ENCODE measurements at regions not wholly inside any gene's neighbourhood (a gene's known extent, or its start where the extent isn't known, plus 50 kb on each side); places are given as distances from the start of the nearest gene placed in this dataset.
"Not testable (repeated sequence)": the region's sequence is repeated elsewhere in the genome, so short reads cannot be mapped to it uniquely, and the experiment has no call there.

GRCh38 chr9:74032421-74032820 lies 464.7 kb upstream of the RORB start:
- DNase-seq: no peak
- H3K27ac Mint-ChIP-seq: no peak overlapping the region
- H3K27me3 Mint-ChIP-seq: no peaks in the 10 kb centered on the region
- H3K4me3 Mint-ChIP-seq: no peak overlapping the region
- H3K9me3 ChIP-seq (ENCODE audit: control insufficient read depth, low read length, poor library complexity, severe bottlenecking): no peaks in the 10 kb centered on the region
- H3K4me1 Mint-ChIP-seq: no peaks in the 10 kb centered on the region
- H3K36me3 Mint-ChIP-seq (ENCODE audit: low read depth): no peaks in the 10 kb centered on the region
- no peak for ATAC-seq

GRCh38 chr9:74035786-74036185 lies 461.3 kb upstream of the RORB start:
- H3K27ac Mint-ChIP-seq: no peak overlapping the region
- no peaks in the 10 kb centered on the region for H3K9me3 ChIP-seq (ENCODE audit: control insufficient read depth, low read length, poor library complexity, severe bottlenecking)
- H3K4me1 Mint-ChIP-seq: no peaks in the 10 kb centered on the region
- ATAC-seq (no peak), DNase-seq (no peak)
- H3K4me3 Mint-ChIP-seq: no peak overlapping the region
- no peaks in the 10 kb centered on the region for H3K27me3 Mint-ChIP-seq
- no peaks in the 10 kb centered on the region for H3K36me3 Mint-ChIP-seq (ENCODE audit: low read depth)

GRCh38 chr9:74036549-74037231 lies 460.4 kb upstream of the RORB start:
- no peaks in the 10 kb centered on the region for H3K9me3 ChIP-seq (ENCODE audit: control insufficient read depth, low read length, poor library complexity, severe bottlenecking)
- DNase-seq: no peak

GRCh38 chr9:74037274-74037673 lies 459.9 kb upstream of the RORB start:
- H3K27me3 Mint-ChIP-seq: no peaks in the 10 kb centered on the region
- no peak overlapping the region for H3K27ac Mint-ChIP-seq
- no peak for DNase-seq
- H3K4me3 Mint-ChIP-seq: no peak overlapping the region
- ATAC-seq: no peak
- H3K36me3 Mint-ChIP-seq (ENCODE audit: low read depth): no peaks in the 10 kb centered on the region
- H3K9me3 ChIP-seq (ENCODE audit: control insufficient read depth, low read length, poor library complexity, severe bottlenecking): no peaks in the 10 kb centered on the region
- H3K4me1 Mint-ChIP-seq: no peaks in the 10 kb centered on the region

More at GRCh38 chr9:74036549-74037231, 460.4 kb upstream of the RORB start:
- ATAC-seq: no peak
- Mint-ChIP-seq H3K27ac (no peak overlapping the region), H3K27me3 (no peaks in the 10 kb centered on the region), H3K4me3 (no peak overlapping the region), H3K4me1 (no peaks in the 10 kb centered on the region), H3K36me3 (ENCODE audit: low read depth) (no peaks in the 10 kb centered on the region)

- no peak for DNase-seq
- no peak for ATAC-seq
- no peaks in the 10 kb centered on the region for H3K4me1 Mint-ChIP-seq
- H3K27ac Mint-ChIP-seq: no peak overlapping the region
- no peaks in the 10 kb centered on the region for H3K27me3 Mint-ChIP-seq
- H3K4me3 Mint-ChIP-seq: no peak overlapping the region
- H3K36me3 Mint-ChIP-seq (ENCODE audit: low read depth): no peaks in the 10 kb centered on the region
- H3K9me3 ChIP-seq (ENCODE audit: control insufficient read depth, low read length, poor library complexity, severe bottlenecking): no peaks in the 10 kb centered on the region
Measured at GRCh38 chr9:74041588-74041987, 455.5 kb upstream of the RORB start.

- H3K4me3 Mint-ChIP-seq: no peak overlapping the region
- H3K4me1 Mint-ChIP-seq: no peaks in the 10 kb centered on the region
- no peaks in the 10 kb centered on the region for H3K9me3 ChIP-seq (ENCODE audit: control insufficient read depth, low read length, poor library complexity, severe bottlenecking)
- no peak for DNase-seq
- H3K36me3 Mint-ChIP-seq (ENCODE audit: low read depth): no peaks in the 10 kb centered on the region
- no peak overlapping the region for H3K27ac Mint-ChIP-seq
- no peak for ATAC-seq
- no peaks in the 10 kb centered on the region for H3K27me3 Mint-ChIP-seq
Measured at GRCh38 chr9:74044844-74045243, 452.3 kb upstream of the RORB start.

- no peak for ATAC-seq
- Mint-ChIP-seq H3K27me3 (no peaks in the 10 kb centered on the region), H3K4me1 (no peaks in the 10 kb centered on the region), H3K36me3 (ENCODE audit: low read depth) (no peaks in the 10 kb centered on the region), H3K4me3 (no peak overlapping the region), H3K27ac (no peak overlapping the region)
- no peak for DNase-seq
- no peaks in the 10 kb centered on the region for H3K9me3 ChIP-seq (ENCODE audit: control insufficient read depth, low read length, poor library complexity, severe bottlenecking)
Measured at GRCh38 chr9:74056023-74056422, 441.1 kb upstream of the RORB start.

- H3K27ac Mint-ChIP-seq; H3K27me3 Mint-ChIP-seq; H3K36me3 Mint-ChIP-seq (ENCODE audit: low read depth); DNase-seq; H3K4me3 Mint-ChIP-seq; H3K4me1 Mint-ChIP-seq; H3K9me3 ChIP-seq (ENCODE audit: control insufficient read depth, low read length, poor library complexity, severe bottlenecking); ATAC-seq: not testable (repeated sequence)
Measured at GRCh38 chr9:74057051-74057450, 440.1 kb upstream of the RORB start.

GRCh38 chr9:74064702-74065101 lies 432.4 kb upstream of the RORB start:
- no peaks in the 10 kb centered on the region for H3K9me3 ChIP-seq (ENCODE audit: control insufficient read depth, low read length, poor library complexity, severe bottlenecking)
- Mint-ChIP-seq H3K27me3 (no peaks in the 10 kb centered on the region), H3K36me3 (ENCODE audit: low read depth) (no peaks in the 10 kb centered on the region)

GRCh38 chr9:74066128-74066527 lies 431.0 kb upstream of the RORB start:
- no peak overlapping the region for H3K27ac Mint-ChIP-seq
- H3K9me3 ChIP-seq (ENCODE audit: control insufficient read depth, low read length, poor library complexity, severe bottlenecking): no peaks in the 10 kb centered on the region
- DNase-seq (no peak), ATAC-seq (no peak)
- H3K36me3 Mint-ChIP-seq (ENCODE audit: low read depth): no peaks in the 10 kb centered on the region
- no peaks in the 10 kb centered on the region for H3K4me1 Mint-ChIP-seq
- no peak overlapping the region for H3K4me3 Mint-ChIP-seq
- no peaks in the 10 kb centered on the region for H3K27me3 Mint-ChIP-seq

More at GRCh38 chr9:74064702-74065101, 432.4 kb upstream of the RORB start:
- ATAC-seq: no peak
- Mint-ChIP-seq H3K4me3 (no peak overlapping the region), H3K4me1 (no peaks in the 10 kb centered on the region), H3K27ac (no peak overlapping the region)
- no peak for DNase-seq

- Mint-ChIP-seq H3K27me3 (no peaks in the 10 kb centered on the region), H3K36me3 (ENCODE audit: low read depth) (no peaks in the 10 kb centered on the region), H3K27ac (no peak overlapping the region), H3K4me3 (no peak overlapping the region), H3K4me1 (no peaks in the 10 kb centered on the region)
- DNase-seq (no peak), ATAC-seq (no peak)
- H3K9me3 ChIP-seq (ENCODE audit: control insufficient read depth, low read length, poor library complexity, severe bottlenecking): no peaks in the 10 kb centered on the region
Measured at GRCh38 chr9:74066605-74067004, 430.5 kb upstream of the RORB start.

GRCh38 chr9:74071502-74071901 lies 425.6 kb upstream of the RORB start:
- no peaks in the 10 kb centered on the region for H3K4me1 Mint-ChIP-seq
- no peak for DNase-seq
- no peaks in the 10 kb centered on the region for H3K9me3 ChIP-seq (ENCODE audit: control insufficient read depth, low read length, poor library complexity, severe bottlenecking)
- ATAC-seq: no peak
- no peak overlapping the region for H3K4me3 Mint-ChIP-seq
- no peaks in the 10 kb centered on the region for H3K36me3 Mint-ChIP-seq (ENCODE audit: low read depth)
- no peaks in the 10 kb centered on the region for H3K27me3 Mint-ChIP-seq
- H3K27ac Mint-ChIP-seq: no peak overlapping the region

GRCh38 chr9:74073897-74074296 lies 423.2 kb upstream of the RORB start:
- no peak overlapping the region for H3K4me3 Mint-ChIP-seq
- no peak overlapping the region for H3K27ac Mint-ChIP-seq
- no peaks in the 10 kb centered on the region for H3K36me3 Mint-ChIP-seq (ENCODE audit: low read depth)
- H3K4me1 Mint-ChIP-seq: no peaks in the 10 kb centered on the region
- ATAC-seq: no peak
- no peaks in the 10 kb centered on the region for H3K27me3 Mint-ChIP-seq
- no peaks in the 10 kb centered on the region for H3K9me3 ChIP-seq (ENCODE audit: control insufficient read depth, low read length, poor library complexity, severe bottlenecking)
- no peak for DNase-seq

GRCh38 chr9:74078647-74079046 lies 418.5 kb upstream of the RORB start:
- no peak overlapping the region for H3K4me3 Mint-ChIP-seq
- no peaks in the 10 kb centered on the region for H3K36me3 Mint-ChIP-seq (ENCODE audit: low read depth)
- no peaks in the 10 kb centered on the region for H3K27me3 Mint-ChIP-seq
- H3K9me3 ChIP-seq (ENCODE audit: control insufficient read depth, low read length, poor library complexity, severe bottlenecking): no peaks in the 10 kb centered on the region
- DNase-seq: no peak
- H3K27ac Mint-ChIP-seq: no peak overlapping the region
- no peak for ATAC-seq
- H3K4me1 Mint-ChIP-seq: no peaks in the 10 kb centered on the region
